SK-N-MC (cell line): ENCODE measurements at regions not wholly inside any gene's neighbourhood (a gene's known extent, or its start where the extent isn't known, plus 50 kb on each side); places are given as distances from the start of the nearest gene placed in this dataset.

Experiments used
- EZH2 ChIP-seq: fragments of 200-600 bp; sonication (generic); IDR thresholded peaks from one replicate; pipeline ENCODE4 v1.6.1; 2017; ENCODE audit warnings: antibody characterized with exemption
- FOXP2 ChIP-seq: optimal IDR thresholded peaks from 2 replicates; pipeline ENCODE3; 2011; ENCODE audit warnings: mild to moderate bottlenecking, moderate library complexity; ENCODE audit not compliant: insufficient read depth; ENCODE audit errors: extremely low read length, control extremely low read depth

DNA sequence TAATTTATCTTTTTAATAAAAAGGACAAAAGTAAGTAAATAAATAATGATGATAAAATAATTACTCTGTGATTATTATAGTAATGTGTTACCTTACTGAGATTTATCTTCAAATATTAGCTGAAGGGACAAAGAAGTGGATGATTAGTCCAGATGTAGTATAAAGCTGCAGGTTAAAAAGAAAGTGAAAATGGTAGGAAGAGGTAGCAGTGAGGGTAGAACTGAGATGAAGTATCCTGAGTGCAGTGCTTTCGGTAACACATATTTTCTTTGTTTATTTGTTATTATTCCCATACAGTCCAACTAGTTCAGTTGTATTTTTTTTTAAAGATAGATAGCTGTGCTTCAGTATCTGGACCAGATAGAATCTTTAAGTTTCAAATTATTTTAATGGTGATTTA lies 1203.5 kb downstream of the NCAM2 start:
- TF ChIP-seq FOXP2: no peak
- TF ChIP-seq EZH2: no peak
